GM18508 (cell line): ENCODE measurements at regions not wholly inside any gene's neighbourhood (a gene's known extent, or its start where the extent isn't known, plus 50 kb on each side); places are given as distances from the start of the nearest gene placed in this dataset.
"Not testable (repeated sequence)": the region's sequence is repeated elsewhere in the genome, so short reads cannot be mapped to it uniquely, and the experiment has no call there.

Experiments used
- ATAC-seq: cut with Tn5 transposase; IDR thresholded peaks from one replicate; pipeline ENCODE4 v1.9.1; 2021; ENCODE audit warnings: moderate number of reproducible peaks; ENCODE audit not compliant: insufficient read depth, unreplicated experiment

DNA sequence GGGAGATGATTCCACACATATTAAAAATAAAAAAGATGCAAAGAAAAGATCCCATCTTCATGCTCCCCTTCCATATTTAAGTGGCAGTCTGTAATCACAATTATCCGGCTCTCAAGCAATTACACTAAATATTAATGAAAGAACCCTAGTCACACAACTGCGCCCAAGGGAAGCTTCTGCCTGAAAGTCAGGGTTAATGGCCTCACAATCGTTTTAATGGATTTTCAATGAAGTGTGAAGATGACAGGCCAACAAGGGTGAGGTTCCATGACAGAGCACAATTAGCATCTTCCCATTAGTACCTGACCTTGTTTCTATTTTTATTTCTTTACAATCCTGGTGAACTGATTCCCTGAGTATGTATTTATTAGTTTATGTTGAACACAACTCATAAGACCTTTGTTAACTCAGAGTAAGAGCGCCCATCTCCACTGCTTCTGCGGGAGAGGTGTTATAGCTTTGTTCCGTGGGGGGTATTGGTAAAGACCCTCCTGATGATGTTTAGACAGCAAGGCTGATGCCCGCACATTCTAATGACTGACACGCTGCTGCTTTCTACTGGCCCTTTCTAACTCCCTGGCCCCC is 80.9 kb downstream of the IER5 start:
- ATAC-seq: no peak

DNA sequence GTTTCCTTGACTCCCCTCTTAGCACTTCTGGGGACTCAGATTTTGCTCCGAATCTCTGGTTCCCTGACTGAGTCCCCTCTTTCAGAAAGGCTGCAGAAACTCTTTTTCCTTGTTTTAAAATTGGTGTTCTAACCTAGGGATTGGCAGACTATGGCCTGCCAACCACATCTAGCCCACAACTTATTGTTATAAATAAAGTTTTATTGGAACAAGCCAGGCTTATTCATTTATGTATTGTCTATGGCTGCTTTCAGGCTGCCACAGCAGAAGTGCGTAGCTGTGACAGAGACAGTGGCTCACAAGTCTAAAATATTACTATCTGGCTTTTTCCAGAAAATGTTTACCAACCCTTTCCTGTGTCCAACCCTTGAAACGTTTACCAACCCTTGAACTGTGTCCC is 81.7 kb downstream of the IER5 start:
- no peak for ATAC-seq

DNA sequence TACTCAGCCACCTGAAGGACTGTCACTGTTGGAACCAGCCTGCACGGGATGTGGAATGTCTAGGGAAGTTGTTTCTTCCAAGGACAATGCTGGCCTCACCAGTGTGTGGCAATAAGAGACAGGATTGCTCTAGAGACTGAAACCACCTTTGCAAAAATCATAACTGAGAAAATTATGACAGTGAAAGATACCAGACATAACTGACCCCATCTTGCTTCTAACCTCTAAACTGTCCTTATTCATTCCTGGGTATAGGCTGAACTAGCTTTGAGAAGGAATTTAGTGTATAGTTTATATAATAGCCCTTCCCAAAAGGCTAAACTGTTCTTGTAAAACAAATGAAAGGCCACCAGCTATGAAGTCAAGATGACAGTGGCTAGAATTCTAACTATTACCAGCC is 83.6 kb downstream of the IER5 start:
- ATAC-seq: no peak

DNA sequence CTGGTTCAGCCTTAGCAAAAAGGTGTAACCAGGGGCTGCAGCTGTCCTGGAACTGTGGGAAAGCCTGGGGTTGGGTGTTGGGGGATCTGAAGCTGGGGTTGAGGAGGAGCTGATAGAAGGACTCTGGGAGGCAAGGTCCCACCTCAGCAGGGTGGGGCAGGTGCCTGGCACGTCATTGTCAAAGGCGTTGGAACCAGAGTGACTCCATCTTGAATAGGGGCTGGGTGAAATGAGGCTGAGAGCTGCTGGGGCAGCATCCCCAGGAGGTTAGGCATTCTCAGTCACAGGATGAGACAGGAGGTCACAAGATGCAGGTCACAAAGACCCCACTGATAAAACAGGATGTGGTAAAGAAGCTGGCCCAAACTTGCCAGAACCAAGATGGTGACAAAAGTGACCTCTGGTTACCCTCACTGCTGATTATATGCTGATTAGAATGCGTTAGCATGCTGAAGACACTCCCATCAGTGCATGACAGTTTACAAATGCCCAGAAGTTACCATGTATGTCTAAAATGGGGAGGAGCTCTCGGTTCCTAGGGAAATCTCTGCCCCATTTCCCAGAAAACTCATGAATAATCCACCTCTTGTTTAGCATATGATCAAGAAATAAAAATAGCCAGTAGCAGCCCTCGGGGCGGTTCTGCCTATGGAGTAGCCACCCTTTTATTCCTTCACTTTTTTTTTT is 85.4 kb downstream of the IER5 start:
- ATAC-seq: no peak

DNA sequence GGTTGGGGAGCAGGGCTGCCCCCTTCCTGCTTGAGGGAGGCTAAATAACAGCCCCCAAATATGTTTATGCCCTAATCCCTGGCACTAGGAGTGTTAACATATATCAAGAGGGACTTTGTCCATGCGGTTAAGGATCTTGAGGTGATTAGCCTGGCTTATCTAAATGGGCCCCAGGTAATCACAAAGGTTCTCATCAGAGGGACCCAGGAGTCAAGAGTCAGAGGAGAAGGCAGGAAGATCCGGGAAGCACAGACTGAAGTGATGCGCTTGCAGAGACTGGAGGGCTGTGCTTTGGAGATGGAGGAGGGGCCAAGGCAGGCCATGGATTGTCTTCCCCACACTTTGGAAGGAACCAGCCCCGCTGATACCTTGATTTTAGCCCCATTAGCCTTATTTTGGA is 86.4 kb downstream of the IER5 start:
- ATAC-seq: no peak

DNA sequence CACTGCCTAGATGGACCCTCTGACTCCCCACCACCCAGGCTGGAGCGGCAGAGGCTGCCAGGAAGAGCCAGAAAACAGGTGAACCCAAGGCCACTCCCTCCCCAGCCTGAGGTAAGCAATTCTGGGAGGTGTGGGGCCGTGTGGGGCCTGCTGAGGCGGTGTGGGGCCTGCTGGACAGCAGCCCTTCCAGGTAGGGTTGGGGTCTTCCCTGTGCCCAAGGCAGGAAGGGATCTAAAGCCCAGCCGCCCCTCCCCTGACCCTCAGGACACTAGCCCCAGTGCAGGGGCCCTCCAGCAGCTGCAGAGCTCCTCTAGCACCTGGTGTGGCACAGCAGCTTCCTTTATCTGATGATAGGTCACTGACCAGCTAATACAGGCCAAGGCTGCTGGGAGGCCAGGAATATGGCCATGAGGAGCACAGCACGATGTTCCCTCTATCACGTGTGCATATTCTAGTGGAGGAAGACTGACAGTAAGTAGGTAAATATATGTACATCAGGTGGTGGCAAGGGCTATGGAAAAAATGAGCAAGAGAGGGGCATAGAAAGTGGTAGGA is 86.9 kb downstream of the IER5 start:
- no peak for ATAC-seq

DNA sequence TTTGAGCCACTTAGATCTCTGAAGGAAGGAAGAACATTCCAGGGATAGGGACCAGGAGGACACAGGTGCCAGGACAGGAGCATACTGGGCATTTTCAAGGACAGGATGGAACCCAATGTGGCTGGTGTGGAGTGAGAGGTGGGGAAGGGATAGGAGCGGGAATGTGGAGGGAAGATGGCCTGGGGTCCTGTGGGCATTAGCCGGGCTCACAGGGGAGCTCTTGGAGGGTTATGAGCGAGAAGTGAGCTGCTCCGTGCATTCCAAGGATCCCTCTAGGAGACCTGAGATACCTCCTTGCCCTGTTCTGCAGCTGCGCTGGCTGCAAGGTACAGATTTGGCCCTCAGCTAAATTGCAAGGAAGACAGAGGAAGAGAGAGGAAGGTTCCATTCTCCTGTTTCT is 87.5 kb downstream of the IER5 start:
- ATAC-seq: no peak

DNA sequence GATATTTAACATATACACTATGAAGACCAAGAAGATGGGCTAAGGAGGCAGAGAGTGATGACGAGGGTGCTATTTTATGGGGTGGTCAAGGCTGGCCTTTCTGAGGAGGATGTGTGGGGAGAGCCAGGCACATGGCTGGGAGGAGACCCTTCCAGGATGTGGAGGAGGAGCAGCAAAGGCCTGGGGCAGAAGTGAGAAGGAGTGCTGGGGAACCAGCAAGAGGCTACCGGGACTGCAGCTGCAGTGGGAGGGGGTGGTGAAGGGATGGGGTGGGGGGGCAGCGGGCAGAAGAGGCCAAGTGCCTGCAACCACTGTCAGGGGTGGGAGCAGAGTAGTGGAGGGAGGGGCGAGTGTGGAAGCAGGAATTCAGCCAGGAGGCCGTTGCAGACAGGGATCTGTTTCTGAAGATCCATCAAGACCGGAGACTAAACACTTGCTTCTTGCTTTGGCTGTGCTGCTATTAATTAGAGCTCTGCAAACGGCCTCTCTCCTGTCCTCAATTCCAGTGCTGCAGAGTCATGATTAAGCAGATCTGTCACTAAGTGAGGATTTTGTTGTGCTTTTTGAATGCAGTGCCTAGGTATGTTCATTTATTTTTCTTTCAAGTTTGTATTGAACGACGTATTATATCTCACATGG is 89.9 kb downstream of the IER5 start:
- no peak for ATAC-seq

DNA sequence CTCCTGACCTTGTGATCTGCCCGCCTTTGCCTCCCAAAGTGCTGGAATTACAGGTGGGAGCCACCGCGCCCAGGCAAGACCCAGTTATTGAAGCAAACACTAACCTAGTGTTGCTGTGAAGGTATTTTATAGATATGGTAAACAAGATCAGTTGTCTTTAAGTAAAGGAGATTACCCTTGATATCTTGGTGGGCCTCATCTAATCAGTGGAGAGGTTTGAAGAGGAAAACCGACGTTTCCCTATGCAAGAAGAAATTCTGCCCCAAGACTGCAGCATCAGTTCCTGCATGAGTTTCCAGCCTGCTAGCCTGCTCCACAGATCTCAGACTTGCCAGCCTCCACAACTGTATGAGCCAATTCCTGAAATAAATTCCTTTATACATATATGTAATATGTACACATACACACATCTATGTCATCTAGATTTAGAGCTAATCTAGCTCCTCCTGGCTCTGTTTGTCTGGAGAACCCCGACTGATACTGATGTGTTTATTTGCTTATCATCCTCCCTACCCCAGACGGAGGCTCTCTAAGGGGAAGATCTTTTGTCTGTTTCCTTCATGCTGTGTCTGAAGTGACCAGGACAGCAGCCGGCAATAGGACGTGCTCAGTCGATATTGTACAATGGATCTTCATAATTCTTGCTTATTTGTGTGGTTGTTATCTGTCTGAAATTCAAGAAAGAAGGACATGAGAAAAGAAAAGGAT is 90.9 kb downstream of the IER5 start:
- no peak for ATAC-seq

DNA sequence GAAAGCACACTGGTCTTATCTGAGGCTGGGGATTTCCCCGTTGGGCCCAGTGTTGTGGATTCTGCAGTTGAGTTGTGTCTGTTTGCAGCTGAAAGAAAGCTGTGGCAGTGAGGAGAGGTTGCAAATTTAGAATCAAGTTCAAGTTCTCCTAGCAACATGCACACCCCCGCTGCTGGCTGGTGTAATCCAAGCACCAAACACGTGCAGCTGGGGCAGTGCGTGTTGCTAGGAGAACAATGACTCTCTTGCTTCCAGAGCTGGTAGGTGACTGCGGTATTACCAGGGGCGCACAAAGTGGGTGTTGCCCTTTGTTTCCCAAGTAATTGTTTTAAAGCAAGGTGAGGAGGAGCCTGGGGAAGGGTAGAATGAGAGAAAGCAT is 91.5 kb downstream of the IER5 start:
- no peak for ATAC-seq

DNA sequence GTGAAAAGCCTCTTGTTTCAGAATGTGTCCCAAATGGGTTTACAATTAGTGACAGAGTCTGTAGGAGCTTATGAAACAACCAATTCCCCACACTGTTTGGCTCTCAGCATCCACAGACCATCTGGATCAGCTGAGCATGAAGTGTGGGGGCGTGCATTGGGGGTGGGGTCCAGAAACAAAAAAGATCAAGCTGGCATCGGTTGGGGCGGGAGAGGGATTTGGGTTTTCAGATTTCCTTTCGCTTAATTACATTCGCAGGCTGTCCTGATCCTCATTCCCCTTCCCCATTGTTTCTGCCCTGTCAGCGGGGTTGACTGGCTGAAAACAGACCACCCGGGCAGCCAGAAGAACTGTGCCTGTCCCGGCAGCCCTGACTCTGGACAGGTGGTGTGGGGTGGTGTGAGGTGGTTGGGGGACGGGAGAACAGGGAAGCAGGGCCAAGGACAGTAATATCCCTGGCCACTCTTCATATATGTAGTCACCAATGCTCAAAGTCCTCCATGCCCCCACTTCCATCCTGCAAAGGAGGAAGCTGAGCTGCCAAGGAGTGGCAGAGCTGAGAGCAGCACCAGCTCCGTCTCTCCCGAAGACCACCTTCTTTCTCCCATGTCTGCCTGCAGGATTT is 92.0 kb downstream of the IER5 start:
- no peak for ATAC-seq

DNA sequence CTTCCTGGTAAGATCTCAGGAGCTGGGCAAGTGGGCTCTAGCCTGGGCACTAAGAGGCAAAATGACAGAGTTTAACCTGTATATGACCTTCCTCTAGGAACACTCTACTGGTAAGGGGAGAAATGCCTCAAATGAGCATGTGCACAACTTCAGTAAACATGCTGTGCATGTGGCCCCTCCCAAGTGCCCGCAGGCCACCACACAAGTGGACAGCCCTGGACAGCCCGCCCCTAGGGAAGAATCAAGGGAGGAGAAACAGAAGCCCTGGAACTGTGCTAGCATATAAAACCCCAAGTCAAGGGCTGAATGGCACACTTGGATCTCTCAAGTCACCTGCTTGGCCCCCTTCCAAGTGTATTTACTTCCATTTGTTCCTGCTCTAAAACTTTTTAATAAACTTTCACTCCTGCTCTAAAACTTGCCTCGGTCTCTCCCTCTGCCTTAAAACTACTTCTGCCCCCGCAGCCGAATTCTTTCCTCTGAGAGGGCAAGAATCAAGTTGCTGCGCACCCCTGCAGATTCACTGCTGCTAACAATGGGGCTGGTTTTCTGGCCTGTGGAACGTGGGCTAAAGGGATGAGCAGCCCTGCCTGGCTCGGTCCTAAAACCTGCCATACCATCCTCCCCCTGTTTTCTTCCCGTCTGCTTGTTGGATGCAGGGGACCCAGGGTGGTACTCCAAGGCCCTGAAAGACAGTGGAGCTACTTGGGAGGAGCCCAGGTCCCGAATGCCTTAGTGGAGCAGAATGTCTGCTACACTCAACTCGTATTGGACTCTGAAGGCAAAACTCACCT is 93.5 kb downstream of the IER5 start:
- ATAC-seq: no peak

DNA sequence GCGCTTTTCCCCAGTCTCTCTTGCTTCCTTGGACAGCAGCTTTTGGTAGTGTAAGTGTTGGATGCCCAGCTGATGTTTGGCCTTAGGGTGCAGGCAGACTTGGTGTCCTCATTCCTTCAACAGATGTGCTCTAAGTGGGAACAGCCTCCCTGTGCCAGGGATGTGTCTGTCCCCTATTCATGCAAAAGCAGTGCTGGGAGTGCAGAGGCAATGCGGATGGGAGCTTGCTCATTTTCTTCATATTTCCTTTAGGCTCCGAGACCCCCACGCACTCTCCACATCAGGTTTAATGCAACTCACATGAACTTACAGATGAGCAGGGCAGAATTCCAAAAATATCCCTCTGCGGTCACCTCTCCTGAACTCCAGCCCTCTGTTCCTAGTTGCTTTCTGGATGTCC is 96.1 kb downstream of the IER5 start:
- ATAC-seq: no peak

DNA sequence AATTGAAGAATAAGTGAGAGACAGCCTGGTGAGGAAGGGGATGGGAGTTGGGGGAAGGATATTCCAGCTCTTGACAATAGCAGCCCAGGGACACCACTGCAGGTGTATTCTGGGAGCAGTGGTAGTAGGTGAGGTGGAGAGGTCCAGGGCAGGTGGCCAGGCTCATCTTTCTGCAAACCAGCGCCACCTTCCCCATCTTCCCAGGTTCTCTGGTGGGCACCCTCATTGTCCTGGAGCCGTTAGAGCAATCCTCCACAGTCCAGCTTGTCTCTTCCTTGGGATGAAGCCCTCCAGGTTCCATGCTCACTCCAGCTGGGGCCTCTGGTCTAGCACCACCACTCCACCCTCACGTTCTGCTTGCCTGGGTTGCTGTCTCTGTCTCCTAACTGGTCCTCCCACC is 97.0 kb downstream of the IER5 start:
- ATAC-seq: no peak

DNA sequence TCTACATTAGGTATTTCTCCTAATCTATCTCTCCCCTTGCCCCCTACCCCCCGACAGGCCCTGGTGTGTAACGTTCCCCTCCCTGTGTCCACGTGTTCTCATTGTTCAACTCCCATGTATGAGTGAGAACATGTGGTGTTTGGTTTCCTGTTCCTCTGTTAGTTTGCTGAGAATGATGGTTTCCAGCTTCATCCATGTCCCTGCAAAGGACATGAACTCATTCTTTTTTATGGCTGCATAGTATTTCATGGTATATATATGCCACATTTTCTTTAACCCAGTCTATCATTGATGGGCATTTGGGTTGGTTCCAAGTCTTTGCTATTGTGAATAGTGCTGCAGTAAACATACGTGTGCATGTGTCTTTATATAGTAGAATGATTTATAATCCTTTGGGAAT is 97.6 kb downstream of the IER5 start:
- not testable (repeated sequence) for ATAC-seq

DNA sequence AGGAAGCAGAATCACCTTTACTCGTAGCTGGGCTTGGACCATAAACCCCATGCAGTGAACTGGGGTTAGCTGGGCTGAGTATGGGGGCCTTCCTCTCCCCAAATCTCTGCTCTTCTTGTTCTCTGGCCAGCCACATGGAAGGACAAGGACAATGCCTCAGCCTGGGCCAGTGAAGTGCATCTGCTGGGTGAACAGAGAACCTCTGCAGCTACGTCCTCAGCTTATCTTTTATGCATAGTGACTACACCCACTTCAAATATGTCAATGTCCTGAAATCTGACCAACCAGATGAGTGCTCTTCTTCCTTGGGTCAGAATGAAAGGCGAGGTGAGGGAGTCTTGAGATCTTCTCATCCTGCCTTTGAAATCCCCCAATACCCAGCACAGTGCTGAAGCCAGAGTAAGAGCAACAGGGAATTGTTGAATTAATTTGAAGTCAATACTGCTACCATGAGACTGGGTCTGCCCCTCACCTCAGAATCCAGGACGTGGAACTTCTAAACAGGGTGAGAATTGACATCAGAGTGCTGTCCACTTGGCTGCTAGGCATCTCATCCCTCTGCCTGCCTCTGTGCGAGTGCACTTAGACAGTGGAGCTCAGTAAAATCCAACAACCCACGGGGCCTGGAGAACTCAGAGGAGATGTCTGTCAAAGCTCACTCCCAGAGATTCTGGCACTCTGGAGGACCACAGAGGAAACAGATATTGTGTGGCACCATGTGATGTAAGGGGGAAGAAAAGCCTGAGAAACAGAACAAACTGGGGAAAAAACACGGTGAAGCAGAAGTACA is 99.0 kb downstream of the IER5 start:
- no peak for ATAC-seq

DNA sequence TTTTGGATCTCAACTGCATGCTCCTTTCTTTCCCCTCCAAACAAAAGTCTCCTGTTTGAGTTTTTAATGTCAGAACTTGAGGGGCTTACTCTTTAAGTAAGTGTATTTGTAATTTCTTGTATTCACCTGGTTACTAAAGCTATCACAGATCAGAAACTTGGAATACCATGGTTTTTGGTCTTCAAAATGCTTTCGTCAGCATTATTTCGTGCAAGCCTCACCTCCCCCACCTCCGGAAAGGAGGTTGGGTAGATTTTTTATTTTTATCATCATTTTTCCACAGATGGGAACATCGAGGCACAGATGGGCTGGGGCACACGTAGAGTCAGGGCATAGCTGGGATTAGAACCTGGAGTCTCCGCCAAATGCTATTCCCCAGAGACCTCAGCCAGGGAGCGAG is 100.7 kb downstream of the IER5 start:
- ATAC-seq: no peak

DNA sequence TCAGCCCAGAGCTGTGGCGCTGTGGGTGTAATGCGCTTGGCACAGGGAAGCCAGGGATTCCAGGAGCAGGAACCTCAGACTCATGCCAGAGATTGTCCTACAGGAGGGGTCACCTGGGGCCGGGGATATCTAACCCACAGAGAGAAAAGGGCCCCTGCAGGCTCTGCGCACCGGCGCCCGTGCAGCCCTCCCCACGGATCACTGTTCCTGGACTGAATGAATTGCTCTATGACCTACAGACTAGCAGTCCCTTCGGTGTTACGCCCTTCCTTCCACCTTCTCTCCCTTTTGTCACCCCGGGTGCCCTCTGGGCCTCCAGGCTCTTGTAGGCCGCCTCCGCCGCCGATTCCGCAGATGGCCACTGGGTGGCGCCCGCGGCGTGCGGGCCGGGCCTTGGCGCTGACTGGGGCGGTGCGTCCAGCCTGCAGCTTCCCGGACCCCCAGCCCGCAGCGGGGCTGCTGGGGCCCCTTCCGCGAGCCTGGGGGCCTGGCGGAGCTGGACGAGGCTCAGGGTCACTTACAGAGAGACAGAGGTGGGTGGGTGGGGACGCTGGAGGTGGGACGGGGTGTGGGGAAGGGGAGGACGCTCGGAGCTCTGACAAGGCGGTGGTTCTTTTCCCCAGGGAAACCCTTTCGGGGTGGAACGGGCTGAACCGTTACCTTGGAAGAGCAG is 101.3 kb downstream of the IER5 start:
- no peak for ATAC-seq
